NCI-H1092 (cell line): ENCODE measurements at regions not wholly inside any gene's neighbourhood (a gene's known extent, or its start where the extent isn't known, plus 50 kb on each side); places are given as distances from the start of the nearest gene placed in this dataset.
"Not testable (repeated sequence)": the region's sequence is repeated elsewhere in the genome, so short reads cannot be mapped to it uniquely, and the experiment has no call there.

Source experiments
- DNase-seq: peaks from one replicate; lab custom pipeline; 2025; lab: John Stamatoyannopoulos, UW

DNA sequence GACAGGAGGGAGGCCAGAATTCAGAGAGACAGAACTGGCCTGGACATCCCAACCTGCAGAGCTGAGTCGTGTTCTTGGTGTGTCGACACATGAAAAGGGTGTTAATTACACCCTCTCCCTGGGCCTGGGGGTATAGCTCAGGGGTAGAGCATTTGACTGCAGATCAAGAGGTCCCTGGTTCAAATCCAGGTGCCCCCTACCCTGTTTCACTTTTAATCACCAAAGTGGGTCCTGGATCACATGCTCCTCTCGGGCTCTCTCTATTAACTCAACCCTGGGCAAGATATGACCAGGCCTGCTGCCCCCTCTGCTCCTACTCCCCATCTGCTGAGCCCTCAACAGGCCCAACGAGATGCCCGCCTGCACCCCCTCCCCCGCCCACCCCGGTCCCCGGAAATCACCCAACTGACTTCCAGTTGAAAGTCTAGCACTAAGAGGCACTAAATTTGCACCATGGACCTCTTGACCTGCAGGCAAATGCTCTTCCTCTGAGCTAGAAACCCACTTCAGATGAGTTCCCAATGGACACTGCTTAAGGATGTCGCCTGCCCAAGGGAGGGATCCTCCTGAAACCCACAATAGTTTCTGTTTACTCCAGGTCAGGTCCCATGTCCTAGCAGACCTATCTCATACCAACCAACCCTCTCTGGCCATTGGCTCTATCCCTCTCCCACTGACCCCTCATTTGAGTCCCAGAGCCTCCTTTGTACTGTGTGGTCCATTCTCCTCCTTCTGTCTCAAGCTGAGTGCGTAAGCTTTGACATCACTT lies 137.6 kb downstream of the ZNF467 start:
- DNase-seq, result no peak

- no peak for DNase-seq
Observed at GRCh38 chr7:149633976-149634945, 136.7 kb upstream of the ZNF746 start.

- DNase-seq, result not testable (repeated sequence)
Observed at GRCh38 chr7:149628361-149629149, 130.9 kb upstream of the ZNF746 start.

GRCh38 chr7:149627911-149628310 lies 130.3 kb upstream of the ZNF746 start:
- no peak for DNase-seq

GRCh38 chr7:149626972-149627371 lies 129.4 kb upstream of the ZNF746 start:
- no peak for DNase-seq

DNA sequence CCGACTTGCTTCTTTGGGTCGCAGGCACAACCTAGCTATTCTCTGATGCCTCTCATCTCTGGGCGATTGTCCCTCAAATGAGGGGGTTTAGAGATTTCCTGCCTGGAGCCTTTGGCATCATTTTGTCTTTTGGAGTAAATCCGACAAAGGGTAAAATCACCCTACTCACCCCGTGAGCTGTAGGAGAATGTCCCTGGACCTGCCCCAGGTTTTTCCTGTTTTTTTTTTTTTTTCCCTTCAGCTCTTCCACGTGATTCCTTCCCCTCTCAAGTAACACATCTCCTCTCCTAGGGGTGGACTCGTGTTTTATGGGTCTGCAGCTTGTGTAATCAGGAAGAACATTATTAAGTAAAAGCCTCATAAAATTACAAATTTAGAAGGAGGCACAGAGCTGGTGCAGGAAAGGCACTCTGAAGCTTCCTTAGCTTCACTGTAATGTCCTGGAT lies 128.4 kb upstream of the ZNF746 start:
- DNase-seq, result no peak

GRCh38 chr7:149625340-149625946 lies 127.8 kb upstream of the ZNF746 start:
- DNase-seq, result peak; percentile 48

DNA sequence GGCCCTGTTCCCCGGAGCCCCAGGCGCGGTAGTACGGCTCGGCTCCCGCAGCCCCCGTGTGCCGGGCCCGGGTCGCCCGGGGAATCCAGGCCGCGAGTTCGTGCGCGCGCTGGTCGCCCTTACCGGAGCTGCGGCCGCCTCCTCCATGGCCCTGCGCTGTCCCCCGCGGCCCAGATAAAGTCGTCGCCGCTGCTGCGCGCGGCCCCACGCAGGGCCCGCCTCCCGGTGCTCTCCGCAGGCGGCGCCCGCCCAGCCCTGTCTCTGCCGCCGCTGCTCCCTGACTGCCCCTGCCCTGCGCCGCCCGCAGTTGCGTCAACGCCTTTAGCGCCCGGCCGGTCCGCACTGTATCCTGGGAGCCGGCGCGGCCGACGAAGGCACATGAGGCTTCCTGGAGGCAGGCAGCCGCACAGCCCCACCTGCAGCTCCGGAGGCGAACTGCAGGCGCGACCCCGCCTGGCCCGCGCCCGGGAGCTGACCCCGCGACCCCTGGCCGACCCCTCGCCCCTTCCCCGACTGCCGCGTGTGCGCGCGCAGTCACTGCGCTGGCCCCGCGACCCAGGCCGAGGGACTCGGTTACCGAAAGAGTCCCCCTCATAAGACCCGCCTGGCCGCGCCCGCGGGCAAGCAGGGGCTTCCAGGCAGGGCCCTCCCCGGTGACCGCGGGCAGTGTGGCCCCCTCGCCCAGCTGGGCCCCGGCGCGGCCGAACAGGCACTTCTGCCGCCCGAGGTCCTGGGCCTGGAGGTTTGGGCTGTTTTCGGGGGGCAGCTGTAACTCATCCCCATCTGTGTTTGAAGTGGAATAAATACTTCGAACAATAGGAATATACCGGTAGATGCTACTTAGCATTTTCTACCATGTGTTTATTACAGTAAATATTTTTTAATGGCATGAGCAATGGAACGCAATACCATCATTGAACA lies 127.1 kb upstream of the ZNF746 start:
- DNase-seq, result peak; percentile 86

- DNase-seq, result peak; percentile 17
Observed at GRCh38 chr7:149624006-149624405, 126.4 kb upstream of the ZNF746 start.

DNA sequence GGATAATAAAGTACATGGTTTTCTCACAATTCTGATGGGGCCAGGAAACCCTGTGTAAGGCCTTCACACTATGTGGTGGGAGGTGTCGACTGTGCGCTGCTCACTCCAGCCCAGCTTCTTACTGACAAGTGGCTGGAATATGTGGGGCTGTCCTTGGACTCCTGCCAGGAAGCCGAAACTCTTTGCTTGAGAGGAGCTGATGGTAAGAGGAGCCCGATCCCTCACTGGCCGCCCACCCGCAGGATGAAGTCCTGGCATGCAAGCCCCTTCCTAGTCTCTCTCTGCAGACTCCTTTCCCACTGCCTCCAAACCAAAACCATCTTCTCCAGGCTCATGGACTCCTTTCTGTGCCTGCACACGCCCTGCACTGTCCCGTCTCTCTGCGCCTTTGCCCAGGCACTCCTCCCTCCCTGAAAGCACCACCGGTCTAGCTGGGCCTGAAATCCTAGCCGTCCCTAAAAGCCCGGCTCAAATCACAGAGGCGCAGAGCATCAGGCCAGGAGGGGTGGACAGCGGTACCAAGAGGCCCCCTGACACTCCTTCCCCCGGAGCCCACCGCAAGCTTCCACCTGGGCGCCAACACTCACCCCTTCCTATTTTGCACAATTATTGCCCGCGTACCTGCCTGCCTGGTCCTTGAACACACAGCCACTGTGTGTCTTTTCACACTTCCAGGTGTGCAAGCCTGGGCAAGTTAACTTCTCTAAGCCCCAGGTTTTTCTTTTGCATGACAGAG lies 125.8 kb upstream of the ZNF746 start:
- DNase-seq, result not testable (repeated sequence)

- no peak for DNase-seq
Observed at GRCh38 chr7:149622444-149623210, 125.0 kb upstream of the ZNF746 start.

DNA sequence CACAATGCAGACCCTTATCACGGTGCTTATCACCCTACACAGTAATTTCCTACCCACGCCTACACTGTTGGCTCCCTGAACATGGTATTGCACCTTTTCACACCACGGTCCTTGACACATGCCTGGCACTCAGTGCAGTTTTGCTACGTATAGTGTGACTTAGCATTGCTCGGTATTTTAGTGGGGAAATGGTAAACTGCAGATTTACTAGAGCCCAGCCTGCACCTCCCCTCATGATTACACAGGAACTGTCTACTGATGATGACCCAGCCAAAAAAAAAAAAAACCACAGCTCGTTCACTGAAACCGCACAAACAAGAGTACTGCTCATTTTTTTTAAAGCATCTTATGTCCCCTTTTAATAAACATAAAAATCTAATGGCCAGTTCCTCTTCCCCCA lies 124.2 kb upstream of the ZNF746 start:
- no peak for DNase-seq

DNA sequence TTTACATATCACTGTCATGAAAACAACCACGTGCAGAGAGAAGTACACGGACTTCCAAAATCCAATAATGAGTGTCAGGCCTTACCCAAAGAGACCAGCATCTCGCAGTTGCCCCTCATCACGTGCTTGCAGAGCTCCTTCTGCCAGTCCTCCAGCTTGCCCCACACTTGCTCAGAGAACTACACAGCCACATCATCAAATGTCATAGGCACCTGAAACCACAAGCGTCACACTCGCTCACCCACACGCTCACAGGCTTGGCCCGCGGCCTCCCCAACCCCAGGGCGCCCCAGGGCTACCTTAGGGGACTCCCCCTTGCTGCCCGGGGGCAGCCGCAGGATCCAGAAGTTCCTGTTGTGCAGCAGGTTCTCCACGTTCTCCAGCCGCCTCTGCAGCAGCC lies 123.4 kb upstream of the ZNF746 start:
- DNase-seq, result no peak

DNA sequence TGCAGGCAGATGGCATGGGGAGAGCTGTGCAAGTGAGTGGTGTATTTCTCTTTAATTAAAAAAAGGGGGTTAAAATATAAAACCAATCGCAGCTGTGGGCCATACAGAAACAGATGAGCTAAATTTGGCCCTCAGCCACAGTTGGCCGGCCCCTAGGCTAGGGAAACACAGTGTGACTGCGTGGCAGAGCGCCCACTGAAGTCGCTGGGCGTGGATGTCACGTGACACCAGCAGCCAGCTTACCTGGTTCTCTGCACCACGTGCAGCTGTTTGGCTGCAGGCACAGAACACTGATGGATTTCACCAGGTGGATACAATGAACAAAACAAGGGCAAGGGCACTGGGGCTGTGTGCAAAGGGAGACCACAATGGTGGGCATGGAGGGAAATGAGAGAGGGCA lies 119.3 kb upstream of the ZNF746 start:
- no peak for DNase-seq

DNA sequence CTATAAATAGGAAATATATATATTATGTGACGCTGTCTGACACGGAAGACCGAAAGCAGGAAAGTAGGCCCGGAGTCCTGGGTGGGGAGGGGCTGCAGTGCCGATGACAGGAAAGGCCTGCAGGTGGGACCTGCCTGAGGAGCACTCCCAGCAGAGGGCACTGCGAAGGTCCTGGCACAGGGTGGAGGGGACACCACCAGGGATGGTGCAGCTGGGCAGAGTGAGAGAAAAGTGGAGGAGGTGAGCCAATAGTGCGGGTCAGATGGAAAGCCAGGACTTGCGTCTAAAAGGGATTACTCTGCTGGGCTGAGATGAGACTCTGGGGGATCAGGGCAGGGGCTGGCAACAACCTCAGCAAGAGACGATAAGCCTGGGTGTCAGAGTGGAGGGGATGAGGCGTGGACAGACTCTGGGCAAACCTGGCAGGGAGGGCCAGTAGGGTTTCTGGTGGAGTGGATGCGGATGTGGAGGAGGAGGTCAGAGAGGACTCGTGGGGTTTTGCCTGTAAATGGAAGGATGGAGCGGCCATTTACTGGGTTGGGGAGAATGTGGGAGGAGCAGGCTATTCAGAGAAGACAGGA lies 118.2 kb upstream of the ZNF746 start:
- DNase-seq, result no peak

GRCh38 chr7:149610441-149611011 lies 112.9 kb upstream of the ZNF746 start:
- DNase-seq, result no peak

DNA sequence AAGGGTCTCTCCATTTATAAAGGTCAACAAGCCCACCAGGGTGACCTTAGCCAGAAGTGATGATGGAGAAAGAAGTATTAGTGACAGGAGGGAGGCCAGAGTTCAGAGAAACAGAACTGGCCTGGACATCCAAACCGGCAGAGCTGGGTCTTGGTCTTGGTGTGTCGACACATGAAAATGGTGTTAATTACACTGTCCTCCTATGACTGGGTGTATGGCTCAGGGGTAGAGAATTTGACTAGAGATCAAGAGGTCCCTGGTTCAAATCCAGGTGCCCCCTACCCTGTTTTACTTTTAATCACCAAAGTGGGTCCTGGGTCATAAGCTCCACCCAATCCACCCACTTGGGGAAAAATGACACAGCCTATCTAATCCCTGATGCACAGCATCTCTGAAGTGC lies 110.6 kb upstream of the ZNF746 start:
- no peak for DNase-seq

DNA sequence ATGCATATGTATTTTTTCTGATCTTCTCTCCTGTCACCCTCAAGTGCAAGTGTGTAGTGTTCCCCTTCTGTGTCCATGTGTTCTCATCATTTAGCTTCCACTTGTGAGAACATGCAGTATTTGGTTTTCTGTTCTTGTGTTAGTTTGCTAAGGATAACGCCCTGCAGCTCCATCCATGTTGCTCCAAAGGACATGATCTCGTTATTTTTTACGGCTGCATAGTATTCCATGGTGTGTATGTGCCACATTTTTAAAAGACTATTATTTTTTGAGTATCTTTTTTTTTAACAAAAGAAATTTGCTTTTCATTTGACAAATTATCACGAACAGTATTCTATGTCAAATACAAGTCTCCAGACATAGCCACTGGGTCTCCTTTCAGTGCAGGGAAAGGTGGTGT lies 110.1 kb upstream of the ZNF746 start:
- DNase-seq, result no peak
